Thyroid gland (tissue), 4 donors: ENCODE measurements at regions not wholly inside any gene's neighbourhood (a gene's known extent, or its start where the extent isn't known, plus 50 kb on each side); places are given as distances from the start of the nearest gene placed in this dataset.

Experiments
- DNase-seq, 2 donors: peaks; one replicate each; pipeline ENCODE4 v3.0.0-alpha.2; 2019
- H3K27ac ChIP-seq, 3 donors: fragments of 200-600 bp; sonication (generic); 1 replicate in 2 of 3; 2 replicates in 1 of 3; pipeline ENCODE4 v1.5.1; 2016 to 2019; ENCODE audit warnings: mild to moderate bottlenecking in 1 of 3, moderate library complexity in 1 of 3
- H3K27me3 ChIP-seq: fragments of 200-600 bp; sonication (generic); one replicate; pipeline ENCODE4 v1.5.1; 2019
- H3K36me3 ChIP-seq, 2 donors: fragments of 200-600 bp; sonication (generic); one replicate each; pipeline ENCODE4 v1.5.1; 2016 to 2019
- H3K4me1 ChIP-seq, 2 donors: fragments of 200-600 bp; sonication (generic); one replicate each; pipeline ENCODE4 v1.5.1; 2017 to 2019
- H3K4me3 ChIP-seq, 3 donors: fragments of 200-600 bp; sonication (generic); replicated peaks in 1 of 3; 1 replicate in 2 of 3; 2 replicates in 1 of 3; pipeline ENCODE4 v1.5.1; 2016; ENCODE audit warnings: mild to moderate bottlenecking in 1 of 3
- H3K9me3 ChIP-seq: fragments of 200-600 bp; sonication (generic); one replicate; pipeline ENCODE4 v1.5.1; 2017
- POLR2A ChIP-seq, 2 donors: fragments of 450-650 bp; IDR thresholded peaks; one replicate each; pipeline ENCODE4 v1.6.1; 2017; ENCODE audit warnings: antibody characterized with exemption in 2 of 2, mild to moderate bottlenecking in 2 of 2, moderate library complexity in 1 of 2
- WGBS, 2 donors: methylation state at CpG; one replicate each; pipeline ENCODE4 v1.1.5; 2017; 5-methylcytosine and 5-hydroxymethylcytosine counted together
- intact Hi-C: fragments of 100-400 bp; cut with DNase I; formaldehyde crosslinking; loops from one replicate; pipeline ENCODE4 v1.15.1; 2023
- TF ChIP-seq, protein P1 (sequence below), 6 experiments: fragments of 200-600 bp in 3 of 6; fragments of 450-650 bp in 3 of 6; sonication (generic) in 3 of 6; IDR thresholded peaks; one replicate each; pipeline ENCODE4 v1.5.1; 2016 to 2019; ENCODE audit warnings: antibody characterized with exemption in 6 of 6, mild to moderate bottlenecking in 2 of 6, inconsistent platforms in 1 of 6, moderate library complexity in 1 of 6

- H3K4me1 ChIP-seq, result no peaks in the 10 kb centered on the region
- no peak overlapping the region for H3K27ac ChIP-seq
- no peak for DNase-seq
- H3K9me3 ChIP-seq, result no peaks in the 10 kb centered on the region
- H3K27me3 ChIP-seq, result no peaks in the 10 kb centered on the region
- TF ChIP-seq POLR2A (IDR thresholded peaks at IDR 0.05), result no peak
- TF ChIP-seq, protein P1, sequence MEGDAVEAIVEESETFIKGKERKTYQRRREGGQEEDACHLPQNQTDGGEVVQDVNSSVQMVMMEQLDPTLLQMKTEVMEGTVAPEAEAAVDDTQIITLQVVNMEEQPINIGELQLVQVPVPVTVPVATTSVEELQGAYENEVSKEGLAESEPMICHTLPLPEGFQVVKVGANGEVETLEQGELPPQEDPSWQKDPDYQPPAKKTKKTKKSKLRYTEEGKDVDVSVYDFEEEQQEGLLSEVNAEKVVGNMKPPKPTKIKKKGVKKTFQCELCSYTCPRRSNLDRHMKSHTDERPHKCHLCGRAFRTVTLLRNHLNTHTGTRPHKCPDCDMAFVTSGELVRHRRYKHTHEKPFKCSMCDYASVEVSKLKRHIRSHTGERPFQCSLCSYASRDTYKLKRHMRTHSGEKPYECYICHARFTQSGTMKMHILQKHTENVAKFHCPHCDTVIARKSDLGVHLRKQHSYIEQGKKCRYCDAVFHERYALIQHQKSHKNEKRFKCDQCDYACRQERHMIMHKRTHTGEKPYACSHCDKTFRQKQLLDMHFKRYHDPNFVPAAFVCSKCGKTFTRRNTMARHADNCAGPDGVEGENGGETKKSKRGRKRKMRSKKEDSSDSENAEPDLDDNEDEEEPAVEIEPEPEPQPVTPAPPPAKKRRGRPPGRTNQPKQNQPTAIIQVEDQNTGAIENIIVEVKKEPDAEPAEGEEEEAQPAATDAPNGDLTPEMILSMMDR (IDR thresholded peaks at IDR 0.05), result no peak
- WGBS, 2 donors, result 44 to 65% methylated on average over 5 of the region's 5 CpGs
- intact Hi-C loops, result no loop called here
- H3K4me3 ChIP-seq, result no peak overlapping the region
- H3K36me3 ChIP-seq, result no peaks in the 10 kb centered on the region
Measured at GRCh38 chr1:98103617-98104285, 182.9 kb upstream of the DPYD start.

GRCh38 chr1:98102345-98103030 is 181.7 kb upstream of the DPYD start:
- TF ChIP-seq POLR2A (IDR thresholded peaks at IDR 0.05), result no peak
- TF ChIP-seq, protein P1 (IDR thresholded peaks at IDR 0.05), result no peak
- DNase-seq, result no peak
- WGBS, 2 donors, result 78 to 79% methylated on average over 4 of the region's 4 CpGs
- Histone ChIP-seq H3K4me1 (no peaks in the 10 kb centered on the region), H3K27me3 (no peaks in the 10 kb centered on the region), H3K4me3 (no peak overlapping the region), H3K9me3 (no peaks in the 10 kb centered on the region), H3K36me3 (no peaks in the 10 kb centered on the region), H3K27ac (no peak overlapping the region)
- intact Hi-C loops, result no loop called here

- no peak for TF ChIP-seq POLR2A (IDR thresholded peaks at IDR 0.05)
- TF ChIP-seq, protein P1 (IDR thresholded peaks at IDR 0.05), result no peak
- WGBS, 2 donors, result 91% methylated on average over 2 of the region's 2 CpGs
- Histone ChIP-seq H3K27ac (no peak overlapping the region), H3K9me3 (no peaks in the 10 kb centered on the region), H3K4me1 (no peaks in the 10 kb centered on the region), H3K36me3 (no peaks in the 10 kb centered on the region), H3K4me3 (no peak overlapping the region), H3K27me3 (no peaks in the 10 kb centered on the region)
- intact Hi-C loops, result no loop called here
- no peak for DNase-seq
Measured at GRCh38 chr1:98101364-98101763, 180.5 kb upstream of the DPYD start.

DNA sequence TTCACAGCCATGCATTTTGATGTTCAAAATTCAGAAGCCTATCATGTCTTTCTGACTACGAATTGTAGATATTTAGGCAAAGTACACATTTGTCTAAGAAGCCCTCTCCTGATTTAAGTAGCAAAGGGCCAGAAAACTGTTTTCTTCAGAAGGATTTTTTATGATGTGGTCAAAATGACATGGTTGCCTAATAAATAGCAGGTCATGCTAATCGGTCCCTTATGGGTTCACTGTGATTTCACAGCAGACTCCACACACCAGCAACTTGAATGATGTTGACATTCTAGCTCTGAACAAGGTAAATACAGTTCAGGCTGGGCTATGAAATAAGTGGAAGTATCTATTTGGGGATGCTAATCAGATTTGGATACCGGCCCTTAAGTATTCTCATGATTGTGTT is 178.7 kb upstream of the DPYD start:
- no peak for DNase-seq
- TF ChIP-seq, protein P1 (IDR thresholded peaks at IDR 0.05), result no peak
- TF ChIP-seq POLR2A (IDR thresholded peaks at IDR 0.05), result no peak
- H3K27ac ChIP-seq, result no peak overlapping the region
- no peaks in the 10 kb centered on the region for H3K27me3 ChIP-seq
- intact Hi-C loops, result no loop called here
- H3K4me3 ChIP-seq, result no peak overlapping the region
- H3K4me1 ChIP-seq, result no peaks in the 10 kb centered on the region
- H3K36me3 ChIP-seq, result no peaks in the 10 kb centered on the region
- WGBS, 2 donors, result 61 to 66% methylated on average over 3 of the region's 3 CpGs
- no peaks in the 10 kb centered on the region for H3K9me3 ChIP-seq

DNA sequence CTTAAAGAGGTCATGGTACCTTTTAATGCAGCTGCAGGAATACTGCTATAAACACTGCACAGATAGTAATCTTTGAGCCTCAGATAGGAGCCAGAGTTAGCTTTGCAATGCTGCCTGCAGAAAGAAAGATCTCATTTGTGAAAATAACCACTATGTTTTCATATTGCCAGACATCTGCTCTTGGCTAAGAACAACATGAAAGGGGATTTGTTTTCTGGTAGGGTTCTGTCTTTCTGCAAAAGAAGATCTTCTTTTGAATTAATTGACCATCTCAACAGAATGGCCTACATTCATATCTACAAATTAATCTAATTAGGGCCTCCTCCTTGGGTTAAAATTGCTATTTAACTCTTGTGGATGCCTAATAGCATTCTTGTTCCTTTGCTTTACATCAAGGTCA is 177.6 kb upstream of the DPYD start:
- no peaks in the 10 kb centered on the region for H3K27me3 ChIP-seq
- no peak for TF ChIP-seq POLR2A (IDR thresholded peaks at IDR 0.05)
- TF ChIP-seq, protein P1 (IDR thresholded peaks at IDR 0.05), result no peak
- DNase-seq, result no peak
- no peaks in the 10 kb centered on the region for H3K4me1 ChIP-seq
- H3K36me3 ChIP-seq, result no peaks in the 10 kb centered on the region
- H3K9me3 ChIP-seq, result no peaks in the 10 kb centered on the region
- no peak overlapping the region for H3K27ac ChIP-seq
- H3K4me3 ChIP-seq, result no peak overlapping the region
- intact Hi-C loops, result no loop called here
